Gastroesophageal sphincter (tissue), 3 donors: ENCODE measurements at regions not wholly inside any gene's neighbourhood (a gene's known extent, or its start where the extent isn't known, plus 50 kb on each side); places are given as distances from the start of the nearest gene placed in this dataset.

Source experiments
- POLR2A ChIP-seq, 2 donors: fragments of 450-650 bp; IDR thresholded peaks; one replicate each; pipeline ENCODE4 v1.6.1; 2017; ENCODE audit warnings: antibody characterized with exemption in 2 of 2, mild to moderate bottlenecking in 2 of 2, moderate library complexity in 1 of 2
- POLR2AphosphoS5 ChIP-seq: sonication (generic); formaldehyde crosslinking; IDR thresholded peaks from one replicate; pipeline ENCODE4 v1.6.1; 2017; ENCODE audit warnings: antibody characterized with exemption
- TF ChIP-seq, protein P1 (sequence below), 4 experiments: fragments of 200-600 bp in 2 of 4; fragments of 450-650 bp in 2 of 4; sonication (generic) in 1 of 4; IDR thresholded peaks; one replicate each; pipeline ENCODE4 v1.5.1; 2017 to 2019; ENCODE audit warnings: antibody characterized with exemption in 4 of 4, mild to moderate bottlenecking in 2 of 4, moderate library complexity in 2 of 4

- TF ChIP-seq, protein P1, sequence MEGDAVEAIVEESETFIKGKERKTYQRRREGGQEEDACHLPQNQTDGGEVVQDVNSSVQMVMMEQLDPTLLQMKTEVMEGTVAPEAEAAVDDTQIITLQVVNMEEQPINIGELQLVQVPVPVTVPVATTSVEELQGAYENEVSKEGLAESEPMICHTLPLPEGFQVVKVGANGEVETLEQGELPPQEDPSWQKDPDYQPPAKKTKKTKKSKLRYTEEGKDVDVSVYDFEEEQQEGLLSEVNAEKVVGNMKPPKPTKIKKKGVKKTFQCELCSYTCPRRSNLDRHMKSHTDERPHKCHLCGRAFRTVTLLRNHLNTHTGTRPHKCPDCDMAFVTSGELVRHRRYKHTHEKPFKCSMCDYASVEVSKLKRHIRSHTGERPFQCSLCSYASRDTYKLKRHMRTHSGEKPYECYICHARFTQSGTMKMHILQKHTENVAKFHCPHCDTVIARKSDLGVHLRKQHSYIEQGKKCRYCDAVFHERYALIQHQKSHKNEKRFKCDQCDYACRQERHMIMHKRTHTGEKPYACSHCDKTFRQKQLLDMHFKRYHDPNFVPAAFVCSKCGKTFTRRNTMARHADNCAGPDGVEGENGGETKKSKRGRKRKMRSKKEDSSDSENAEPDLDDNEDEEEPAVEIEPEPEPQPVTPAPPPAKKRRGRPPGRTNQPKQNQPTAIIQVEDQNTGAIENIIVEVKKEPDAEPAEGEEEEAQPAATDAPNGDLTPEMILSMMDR (IDR thresholded peaks at IDR 0.05), result no peak
- no peak for TF ChIP-seq POLR2A (IDR thresholded peaks at IDR 0.05)
- TF ChIP-seq POLR2AphosphoS5, result no peak
Measured at GRCh38 chr4:41456559-41457101, 81.3 kb upstream of the LIMCH1 start.
